ENCODE measurements at regions not wholly inside any gene's neighbourhood (a gene's known extent, or its start where the extent isn't known, plus 50 kb on each side); places are given as distances from the start of the nearest gene placed in this dataset.

DNA sequence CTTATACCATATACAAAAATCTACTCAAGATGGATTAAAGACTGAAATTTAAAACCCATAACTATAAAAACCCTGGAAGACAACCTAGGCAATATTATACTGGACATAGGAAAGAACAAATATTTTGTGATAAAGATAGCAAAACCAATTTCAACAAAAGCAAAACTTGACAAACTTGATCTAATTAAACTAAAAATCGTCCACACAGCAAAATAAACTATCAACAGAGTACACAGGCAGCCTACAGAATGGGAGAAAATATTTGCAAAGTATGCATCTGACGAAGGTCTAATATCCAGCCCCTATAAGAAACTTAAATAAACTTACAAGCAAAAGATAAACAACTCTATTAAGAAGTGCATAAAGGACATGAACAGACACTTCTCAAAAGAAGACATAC is 240.1 kb downstream of the HGF start:
- no peak overlapping the region for H3K4me3 ChIP-seq (ENCODE audit: low read depth, low read length)
- H3K27ac ChIP-seq (ENCODE audit: low read depth, low read length): no peak overlapping the region
- no peaks in the 10 kb centered on the region for H3K4me1 ChIP-seq (ENCODE audit: control insufficient read depth, insufficient read depth, low read length)
- H3K27me3 ChIP-seq (ENCODE audit: control insufficient read depth, insufficient read depth, low read length): no peaks in the 10 kb centered on the region
- H3K9me3 ChIP-seq (ENCODE audit: control insufficient read depth, insufficient read depth, low read depth, low read length): no peaks in the 10 kb centered on the region
- H3K9ac ChIP-seq (ENCODE audit: low read length): no peak overlapping the region
- H3K36me3 ChIP-seq (ENCODE audit: control insufficient read depth, insufficient read depth, low read length): no peaks in the 10 kb centered on the region

- Histone ChIP-seq H3K9ac (ENCODE audit: low read length) (no peak overlapping the region), H3K9me3 (ENCODE audit: control insufficient read depth, insufficient read depth, low read depth, low read length) (no peaks in the 10 kb centered on the region), H3K4me1 (ENCODE audit: control insufficient read depth, insufficient read depth, low read length) (no peaks in the 10 kb centered on the region)
These were observed 242.2 kb downstream of the HGF start for GRCh38 chr7:81527651-81528050.

GRCh38 chr7:81526971-81527370 is 242.9 kb downstream of the HGF start:
- Histone ChIP-seq H3K27me3 (ENCODE audit: control insufficient read depth, insufficient read depth, low read length) (no peaks in the 10 kb centered on the region), H3K9me3 (ENCODE audit: control insufficient read depth, insufficient read depth, low read depth, low read length) (no peaks in the 10 kb centered on the region), H3K36me3 (ENCODE audit: control insufficient read depth, insufficient read depth, low read length) (no peaks in the 10 kb centered on the region), H3K9ac (ENCODE audit: low read length) (no peak overlapping the region), H3K4me1 (ENCODE audit: control insufficient read depth, insufficient read depth, low read length) (no peaks in the 10 kb centered on the region), H3K4me3 (ENCODE audit: low read depth, low read length) (no peak overlapping the region), H3K27ac (ENCODE audit: low read depth, low read length) (no peak overlapping the region)

More at GRCh38 chr7:81527651-81528050, 242.2 kb downstream of the HGF start:
- Histone ChIP-seq H3K27me3 (ENCODE audit: control insufficient read depth, insufficient read depth, low read length) (no peaks in the 10 kb centered on the region), H3K4me3 (ENCODE audit: low read depth, low read length) (no peak overlapping the region), H3K27ac (ENCODE audit: low read depth, low read length) (no peak overlapping the region), H3K36me3 (ENCODE audit: control insufficient read depth, insufficient read depth, low read length) (no peaks in the 10 kb centered on the region)

DNA sequence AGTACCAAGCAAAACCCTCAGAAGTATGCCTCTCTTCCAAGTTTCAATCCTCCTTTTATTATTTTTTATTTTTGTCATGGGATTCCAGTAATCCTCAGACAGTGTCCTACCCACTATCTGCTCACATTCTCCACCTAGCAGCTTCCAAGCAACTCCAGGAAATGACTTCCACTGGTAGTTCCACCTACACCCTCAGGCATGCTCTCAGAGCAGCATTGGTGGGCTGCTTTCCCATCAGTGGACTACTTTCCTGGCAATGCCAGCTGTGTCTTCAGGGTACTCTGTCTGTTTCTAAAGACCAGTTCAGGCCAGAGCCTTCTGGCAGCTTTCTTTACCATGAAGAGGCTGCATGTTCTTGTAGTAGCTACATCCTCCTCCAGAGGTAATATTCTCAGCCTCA is 244.0 kb downstream of the HGF start:
- Histone ChIP-seq H3K4me1 (ENCODE audit: control insufficient read depth, insufficient read depth, low read length) (no peaks in the 10 kb centered on the region), H3K4me3 (ENCODE audit: low read depth, low read length) (no peak overlapping the region), H3K27ac (ENCODE audit: low read depth, low read length) (no peak overlapping the region), H3K27me3 (ENCODE audit: control insufficient read depth, insufficient read depth, low read length) (no peaks in the 10 kb centered on the region), H3K36me3 (ENCODE audit: control insufficient read depth, insufficient read depth, low read length) (no peaks in the 10 kb centered on the region), H3K9ac (ENCODE audit: low read length) (no peak overlapping the region), H3K9me3 (ENCODE audit: control insufficient read depth, insufficient read depth, low read depth, low read length) (no peaks in the 10 kb centered on the region)

- H3K9me3 ChIP-seq (ENCODE audit: control insufficient read depth, insufficient read depth, low read depth, low read length): no peaks in the 10 kb centered on the region
- H3K27me3 ChIP-seq (ENCODE audit: control insufficient read depth, insufficient read depth, low read length): no peaks in the 10 kb centered on the region
- H3K4me3 ChIP-seq (ENCODE audit: low read depth, low read length): no peak overlapping the region
- no peaks in the 10 kb centered on the region for H3K4me1 ChIP-seq (ENCODE audit: control insufficient read depth, insufficient read depth, low read length)
- no peak overlapping the region for H3K27ac ChIP-seq (ENCODE audit: low read depth, low read length)
- H3K9ac ChIP-seq (ENCODE audit: low read length): no peak overlapping the region
- no peaks in the 10 kb centered on the region for H3K36me3 ChIP-seq (ENCODE audit: control insufficient read depth, insufficient read depth, low read length)
These were observed 250.0 kb downstream of the HGF start for GRCh38 chr7:81519886-81520285.

GRCh38 chr7:81516898-81517297 is 252.9 kb downstream of the HGF start:
- Histone ChIP-seq H3K27me3 (ENCODE audit: control insufficient read depth, insufficient read depth, low read length) (no peaks in the 10 kb centered on the region), H3K27ac (ENCODE audit: low read depth, low read length) (no peak overlapping the region), H3K36me3 (ENCODE audit: control insufficient read depth, insufficient read depth, low read length) (no peaks in the 10 kb centered on the region), H3K4me3 (ENCODE audit: low read depth, low read length) (no peak overlapping the region), H3K4me1 (ENCODE audit: control insufficient read depth, insufficient read depth, low read length) (no peaks in the 10 kb centered on the region), H3K9ac (ENCODE audit: low read length) (no peak overlapping the region), H3K9me3 (ENCODE audit: control insufficient read depth, insufficient read depth, low read depth, low read length) (no peaks in the 10 kb centered on the region)

- H3K9ac ChIP-seq (ENCODE audit: low read length): no peak overlapping the region
- H3K36me3 ChIP-seq (ENCODE audit: control insufficient read depth, insufficient read depth, low read length): no peaks in the 10 kb centered on the region
- H3K4me1 ChIP-seq (ENCODE audit: control insufficient read depth, insufficient read depth, low read length): no peaks in the 10 kb centered on the region
- H3K27me3 ChIP-seq (ENCODE audit: control insufficient read depth, insufficient read depth, low read length): no peaks in the 10 kb centered on the region
- H3K9me3 ChIP-seq (ENCODE audit: control insufficient read depth, insufficient read depth, low read depth, low read length): no peaks in the 10 kb centered on the region
- H3K4me3 ChIP-seq (ENCODE audit: low read depth, low read length): no peak overlapping the region
- no peak overlapping the region for H3K27ac ChIP-seq (ENCODE audit: low read depth, low read length)
These were observed 254.8 kb downstream of the HGF start for GRCh38 chr7:81515009-81515408.

- no peaks in the 10 kb centered on the region for H3K9me3 ChIP-seq (ENCODE audit: control insufficient read depth, insufficient read depth, low read depth, low read length)
These were observed 255.3 kb downstream of the HGF start for GRCh38 chr7:81514546-81514945.

DNA sequence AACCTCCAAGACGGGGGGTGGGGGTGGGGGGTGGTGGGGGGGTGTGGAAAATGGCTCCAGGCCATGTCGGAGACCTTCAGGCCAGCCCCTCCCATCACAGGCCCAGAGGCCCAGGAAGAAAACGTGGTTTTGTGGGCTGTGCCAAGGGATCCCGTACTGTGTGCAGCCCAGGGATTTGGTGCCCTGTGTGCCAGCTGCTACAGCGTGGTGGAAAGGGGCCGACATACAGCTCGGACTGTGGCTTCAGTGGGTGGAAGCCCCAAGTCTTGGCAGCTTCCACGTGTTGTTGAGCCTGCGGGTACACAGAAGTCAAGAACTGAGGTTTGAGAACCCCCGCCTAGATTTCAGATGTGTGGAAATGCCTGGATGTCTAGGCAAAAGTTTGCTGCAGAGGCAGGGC is 259.7 kb downstream of the HGF start:
- Histone ChIP-seq H3K27me3 (ENCODE audit: control insufficient read depth, insufficient read depth, low read length) (no peaks in the 10 kb centered on the region), H3K4me3 (ENCODE audit: low read depth, low read length) (no peak overlapping the region), H3K4me1 (ENCODE audit: control insufficient read depth, insufficient read depth, low read length) (no peaks in the 10 kb centered on the region)

More at GRCh38 chr7:81514546-81514945, 255.3 kb downstream of the HGF start:
- Histone ChIP-seq H3K9ac (ENCODE audit: low read length) (no peak overlapping the region), H3K36me3 (ENCODE audit: control insufficient read depth, insufficient read depth, low read length) (no peaks in the 10 kb centered on the region), H3K27ac (ENCODE audit: low read depth, low read length) (no peak overlapping the region), H3K4me1 (ENCODE audit: control insufficient read depth, insufficient read depth, low read length) (no peaks in the 10 kb centered on the region), H3K4me3 (ENCODE audit: low read depth, low read length) (no peak overlapping the region), H3K27me3 (ENCODE audit: control insufficient read depth, insufficient read depth, low read length) (no peaks in the 10 kb centered on the region)

DNA sequence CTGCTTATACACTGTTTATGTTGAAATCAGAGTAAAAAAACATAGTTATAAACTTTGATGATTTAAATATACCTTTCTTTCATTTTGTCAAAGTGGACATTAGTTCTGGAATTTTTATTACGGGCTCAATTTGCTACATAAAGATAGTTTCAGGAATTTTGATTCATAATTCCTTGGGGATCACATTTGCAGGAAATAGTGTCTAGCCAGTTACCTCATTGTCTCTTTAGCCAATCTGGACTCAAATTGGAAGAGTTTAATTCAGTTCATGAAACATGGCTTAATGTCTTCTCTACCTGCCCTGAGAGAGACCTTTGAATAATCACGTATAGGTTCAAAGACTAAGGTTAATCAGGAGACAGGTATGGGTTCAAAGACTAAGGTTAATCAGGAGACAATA is 262.6 kb downstream of the HGF start:
- no peak overlapping the region for H3K9ac ChIP-seq (ENCODE audit: low read length)
- H3K4me3 ChIP-seq (ENCODE audit: low read depth, low read length): no peak overlapping the region
- no peaks in the 10 kb centered on the region for H3K36me3 ChIP-seq (ENCODE audit: control insufficient read depth, insufficient read depth, low read length)
- H3K4me1 ChIP-seq (ENCODE audit: control insufficient read depth, insufficient read depth, low read length): no peaks in the 10 kb centered on the region
- H3K9me3 ChIP-seq (ENCODE audit: control insufficient read depth, insufficient read depth, low read depth, low read length): no peaks in the 10 kb centered on the region
- no peak overlapping the region for H3K27ac ChIP-seq (ENCODE audit: low read depth, low read length)
- H3K27me3 ChIP-seq (ENCODE audit: control insufficient read depth, insufficient read depth, low read length): no peaks in the 10 kb centered on the region

More for the DNA sequence above, 259.7 kb downstream of the HGF start:
- Histone ChIP-seq H3K36me3 (ENCODE audit: control insufficient read depth, insufficient read depth, low read length) (no peaks in the 10 kb centered on the region), H3K9me3 (ENCODE audit: control insufficient read depth, insufficient read depth, low read depth, low read length) (no peaks in the 10 kb centered on the region), H3K27ac (ENCODE audit: low read depth, low read length) (no peak overlapping the region), H3K9ac (ENCODE audit: low read length) (no peak overlapping the region)

DNA sequence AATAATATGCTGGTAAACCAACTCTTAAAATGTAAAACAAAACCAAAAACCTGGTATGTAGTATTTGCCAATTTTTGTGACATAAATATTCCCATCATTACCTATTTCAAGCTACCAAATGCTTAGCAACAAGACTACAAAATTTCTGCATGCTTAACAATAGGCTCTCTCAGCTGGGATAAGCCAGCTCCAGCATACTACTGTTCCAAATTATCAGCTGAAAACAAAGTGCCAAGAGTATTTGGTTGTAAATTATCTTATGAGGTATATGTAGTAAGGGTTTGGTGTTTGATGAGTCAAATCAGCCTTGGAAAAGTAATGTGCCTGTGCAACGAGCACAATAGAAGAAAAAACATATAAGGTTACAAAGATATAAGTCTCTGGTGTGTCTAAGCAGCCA is 263.2 kb downstream of the HGF start:
- Histone ChIP-seq H3K9ac (ENCODE audit: low read length) (no peak overlapping the region), H3K4me1 (ENCODE audit: control insufficient read depth, insufficient read depth, low read length) (no peaks in the 10 kb centered on the region), H3K4me3 (ENCODE audit: low read depth, low read length) (no peak overlapping the region), H3K9me3 (ENCODE audit: control insufficient read depth, insufficient read depth, low read depth, low read length) (no peaks in the 10 kb centered on the region), H3K27ac (ENCODE audit: low read depth, low read length) (no peak overlapping the region), H3K27me3 (ENCODE audit: control insufficient read depth, insufficient read depth, low read length) (no peaks in the 10 kb centered on the region), H3K36me3 (ENCODE audit: control insufficient read depth, insufficient read depth, low read length) (no peaks in the 10 kb centered on the region)

- H3K9me3 ChIP-seq (ENCODE audit: control insufficient read depth, insufficient read depth, low read depth, low read length): no peaks in the 10 kb centered on the region
- H3K4me1 ChIP-seq (ENCODE audit: control insufficient read depth, insufficient read depth, low read length): peaks cover 7% of the 10 kb centered on the region; the same call in 1 of the 2 replicates
- no peak overlapping the region for H3K4me3 ChIP-seq (ENCODE audit: low read depth, low read length)
- no peak overlapping the region for H3K9ac ChIP-seq (ENCODE audit: low read length)
- H3K36me3 ChIP-seq (ENCODE audit: control insufficient read depth, insufficient read depth, low read length): no peaks in the 10 kb centered on the region
- H3K27ac ChIP-seq (ENCODE audit: low read depth, low read length): no peak overlapping the region
- H3K27me3 ChIP-seq (ENCODE audit: control insufficient read depth, insufficient read depth, low read length): no peaks in the 10 kb centered on the region
These were observed 266.1 kb downstream of the HGF start for GRCh38 chr7:81503771-81504170.

All from HUES6 (cell line).